ENCODE measurements at regions not wholly inside any gene's neighbourhood (a gene's known extent, or its start where the extent isn't known, plus 50 kb on each side); places are given as distances from the start of the nearest gene placed in this dataset.

DNA sequence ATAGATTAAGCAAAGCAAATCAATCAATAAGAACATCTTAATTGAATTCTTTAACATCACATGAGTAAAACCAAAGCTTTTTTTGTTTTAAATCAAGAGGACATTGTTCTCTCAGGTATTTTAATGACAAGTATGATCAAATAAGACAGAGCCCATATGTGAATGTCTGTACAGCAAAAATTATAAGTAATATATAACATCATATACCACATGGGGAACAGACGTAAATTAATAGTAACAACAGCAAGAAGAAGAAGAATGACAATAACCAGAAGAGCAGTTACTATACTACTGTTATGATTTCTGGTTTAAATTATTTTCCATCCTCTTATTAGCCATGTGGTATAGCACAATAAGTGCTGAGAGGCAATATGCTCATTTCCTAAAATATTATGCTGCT, 335.5 kb downstream of the ADAMTS20 start:
- TF ChIP-seq, protein P1, sequence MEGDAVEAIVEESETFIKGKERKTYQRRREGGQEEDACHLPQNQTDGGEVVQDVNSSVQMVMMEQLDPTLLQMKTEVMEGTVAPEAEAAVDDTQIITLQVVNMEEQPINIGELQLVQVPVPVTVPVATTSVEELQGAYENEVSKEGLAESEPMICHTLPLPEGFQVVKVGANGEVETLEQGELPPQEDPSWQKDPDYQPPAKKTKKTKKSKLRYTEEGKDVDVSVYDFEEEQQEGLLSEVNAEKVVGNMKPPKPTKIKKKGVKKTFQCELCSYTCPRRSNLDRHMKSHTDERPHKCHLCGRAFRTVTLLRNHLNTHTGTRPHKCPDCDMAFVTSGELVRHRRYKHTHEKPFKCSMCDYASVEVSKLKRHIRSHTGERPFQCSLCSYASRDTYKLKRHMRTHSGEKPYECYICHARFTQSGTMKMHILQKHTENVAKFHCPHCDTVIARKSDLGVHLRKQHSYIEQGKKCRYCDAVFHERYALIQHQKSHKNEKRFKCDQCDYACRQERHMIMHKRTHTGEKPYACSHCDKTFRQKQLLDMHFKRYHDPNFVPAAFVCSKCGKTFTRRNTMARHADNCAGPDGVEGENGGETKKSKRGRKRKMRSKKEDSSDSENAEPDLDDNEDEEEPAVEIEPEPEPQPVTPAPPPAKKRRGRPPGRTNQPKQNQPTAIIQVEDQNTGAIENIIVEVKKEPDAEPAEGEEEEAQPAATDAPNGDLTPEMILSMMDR (conservative IDR thresholded peaks at IDR 0.05 in 1 of 2, IDR thresholded peaks at IDR 0.05 in 1 of 2; ENCODE audit: low read depth in 1 of 2, low read length in 2 of 2) = no peak
- TF ChIP-seq EZH2 (IDR thresholded peaks at IDR 0.05; ENCODE audit: low read length, missing control alignments) = no peak

Measured in fibroblast of lung (primary cell).